Ascending aorta (tissue), 2 donors: ENCODE measurements at regions not wholly inside any gene's neighbourhood (a gene's known extent, or its start where the extent isn't known, plus 50 kb on each side); places are given as distances from the start of the nearest gene placed in this dataset.

Experiments used
- DNase-seq, 2 donors: peaks; one replicate each; pipeline ENCODE4 v3.0.0-alpha.2; 2019; ENCODE audit warnings: low spot score in 2 of 2
- H3K27ac ChIP-seq, 2 donors: fragments of 200-600 bp; sonication (generic); one replicate each; pipeline ENCODE4 v1.5.1; 2016 to 2017; ENCODE audit warnings: mild to moderate bottlenecking in 1 of 2
- H3K27me3 ChIP-seq: fragments of 200-600 bp; sonication (generic); one replicate; pipeline ENCODE4 v1.5.1; 2017
- H3K36me3 ChIP-seq, 2 donors: fragments of 200-600 bp; sonication (generic); one replicate each; pipeline ENCODE4 v1.5.1; 2016
- H3K4me1 ChIP-seq, 2 donors: fragments of 200-600 bp; sonication (generic); one replicate each; pipeline ENCODE4 v1.5.1; 2016 to 2017; ENCODE audit warnings: mild to moderate bottlenecking in 1 of 2
- H3K4me3 ChIP-seq, 2 donors: fragments of 200-600 bp; sonication (generic); one replicate each; pipeline ENCODE4 v1.5.1; 2016 to 2017; ENCODE audit warnings: mild to moderate bottlenecking in 1 of 2
- H3K9me3 ChIP-seq, 2 donors: fragments of 200-600 bp; sonication (generic); one replicate each; pipeline ENCODE4 v1.5.1; 2016
- intact Hi-C: fragments of 100-400 bp; cut with DNase I; formaldehyde crosslinking; loops from one replicate; pipeline ENCODE4 v1.15.1; 2023
- TF ChIP-seq, protein P1 (sequence below), 3 experiments: fragments of 200-600 bp in 2 of 3; fragments of 450-650 bp in 1 of 3; sonication (generic) in 2 of 3; IDR thresholded peaks; one replicate each; pipeline ENCODE4 v1.5.1; 2016 to 2019; ENCODE audit warnings: antibody characterized with exemption in 3 of 3, mild to moderate bottlenecking in 1 of 3, moderate library complexity in 1 of 3

DNA sequence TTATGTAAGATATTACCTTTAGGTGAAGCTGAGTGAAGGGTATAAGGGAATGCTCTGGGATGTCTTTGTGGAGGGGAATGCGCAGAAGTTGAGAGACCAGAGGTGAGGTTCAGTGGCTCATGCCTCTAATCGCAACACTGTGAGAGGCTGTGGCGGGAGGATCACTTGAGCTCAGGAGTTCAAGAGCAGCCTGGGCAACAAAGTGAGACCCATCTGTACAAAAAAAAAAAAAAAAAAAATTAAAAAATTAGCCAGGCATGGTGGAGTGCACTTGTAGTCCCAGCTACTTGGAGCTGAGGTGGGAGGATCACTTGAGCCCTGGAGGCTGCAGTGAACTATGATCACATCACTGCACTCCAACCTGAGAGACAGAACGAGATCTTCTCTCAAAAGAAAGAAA, 57.3 kb upstream of the SP3 start:
- Histone ChIP-seq H3K36me3 (no peaks in the 10 kb centered on the region), H3K4me1 (peaks cover 3 to 14% of the 10 kb centered on the region in 2 donors), H3K4me3 (no peak overlapping the region), H3K27ac (no peak overlapping the region), H3K27me3 (no peaks in the 10 kb centered on the region), H3K9me3 (no peaks in the 10 kb centered on the region)
- DNase-seq, result no peak
- intact Hi-C loops, result no loop called here
- TF ChIP-seq, protein P1, sequence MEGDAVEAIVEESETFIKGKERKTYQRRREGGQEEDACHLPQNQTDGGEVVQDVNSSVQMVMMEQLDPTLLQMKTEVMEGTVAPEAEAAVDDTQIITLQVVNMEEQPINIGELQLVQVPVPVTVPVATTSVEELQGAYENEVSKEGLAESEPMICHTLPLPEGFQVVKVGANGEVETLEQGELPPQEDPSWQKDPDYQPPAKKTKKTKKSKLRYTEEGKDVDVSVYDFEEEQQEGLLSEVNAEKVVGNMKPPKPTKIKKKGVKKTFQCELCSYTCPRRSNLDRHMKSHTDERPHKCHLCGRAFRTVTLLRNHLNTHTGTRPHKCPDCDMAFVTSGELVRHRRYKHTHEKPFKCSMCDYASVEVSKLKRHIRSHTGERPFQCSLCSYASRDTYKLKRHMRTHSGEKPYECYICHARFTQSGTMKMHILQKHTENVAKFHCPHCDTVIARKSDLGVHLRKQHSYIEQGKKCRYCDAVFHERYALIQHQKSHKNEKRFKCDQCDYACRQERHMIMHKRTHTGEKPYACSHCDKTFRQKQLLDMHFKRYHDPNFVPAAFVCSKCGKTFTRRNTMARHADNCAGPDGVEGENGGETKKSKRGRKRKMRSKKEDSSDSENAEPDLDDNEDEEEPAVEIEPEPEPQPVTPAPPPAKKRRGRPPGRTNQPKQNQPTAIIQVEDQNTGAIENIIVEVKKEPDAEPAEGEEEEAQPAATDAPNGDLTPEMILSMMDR (IDR thresholded peaks at IDR 0.05), result no peak

DNA sequence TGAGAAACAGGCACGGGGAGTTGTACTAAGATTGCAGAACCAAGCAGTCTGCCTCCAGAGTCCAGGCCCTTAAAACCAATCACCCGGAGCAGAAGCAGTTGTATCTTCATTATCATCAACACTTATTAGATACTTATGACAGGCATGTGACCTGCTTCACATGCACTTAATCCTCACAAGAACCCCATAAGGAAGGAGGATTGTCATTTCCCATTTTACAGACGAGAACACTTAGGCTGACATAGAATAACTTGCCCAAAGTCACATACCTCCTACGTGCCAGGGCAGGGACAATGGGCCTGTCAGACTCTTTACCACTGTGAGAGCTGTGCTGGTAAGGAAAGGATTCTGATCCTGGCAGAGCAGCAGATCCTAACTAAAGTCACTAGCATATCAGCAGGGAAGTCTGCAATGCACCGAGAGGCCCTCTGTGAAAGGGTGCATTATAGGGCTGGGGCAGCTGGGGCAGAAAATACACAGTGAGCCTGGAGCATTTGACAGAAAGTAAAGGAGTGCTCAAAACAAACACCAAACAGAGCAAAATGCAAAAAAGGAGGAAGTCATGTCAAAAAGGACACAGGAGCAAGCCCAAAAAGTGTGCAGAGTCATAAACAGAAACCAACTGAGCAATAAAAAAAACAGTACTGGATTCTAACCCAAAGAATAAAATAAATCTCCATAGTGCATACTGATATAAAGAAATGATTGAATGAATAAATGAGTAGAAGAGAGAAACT, 55.9 kb upstream of the SP3 start:
- H3K4me3 ChIP-seq, result no peak overlapping the region

DNA sequence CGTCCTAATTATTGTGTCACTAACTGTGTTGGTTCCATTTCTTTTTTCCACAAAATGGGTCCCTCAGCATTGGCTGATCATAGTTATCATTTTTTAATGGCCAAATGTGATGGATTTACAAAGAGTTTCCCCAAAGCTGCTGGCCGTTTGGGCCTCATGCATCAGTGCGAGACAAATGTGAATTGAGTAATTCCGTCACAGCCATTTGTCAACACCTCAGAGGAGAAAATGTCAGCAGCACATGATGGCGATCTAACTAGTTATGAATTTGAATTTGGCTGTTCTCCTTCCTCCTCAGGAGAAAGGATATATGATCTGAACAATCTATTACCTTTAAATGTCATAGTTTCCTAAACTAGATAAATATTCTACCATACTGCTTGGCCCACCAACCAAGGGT, 54.9 kb upstream of the SP3 start:
- Histone ChIP-seq H3K27me3 (no peaks in the 10 kb centered on the region), H3K4me1 (peaks cover 3 to 14% of the 10 kb centered on the region in 2 donors), H3K27ac (no peak overlapping the region), H3K36me3 (no peaks in the 10 kb centered on the region), H3K9me3 (no peaks in the 10 kb centered on the region), H3K4me3 (no peak overlapping the region)
- DNase-seq, result no peak
- intact Hi-C loops, result no loop called here
- TF ChIP-seq, protein P1 (IDR thresholded peaks at IDR 0.05), result no peak

More for the DNA sequence above, 55.9 kb upstream of the SP3 start:
- no peaks in the 10 kb centered on the region for H3K36me3 ChIP-seq
- H3K27me3 ChIP-seq, result no peaks in the 10 kb centered on the region
- intact Hi-C loops, result no loop called here
- H3K27ac ChIP-seq, result no peak overlapping the region
- TF ChIP-seq, protein P1 (IDR thresholded peaks at IDR 0.05), result no peak
- no peak for DNase-seq
- H3K4me1 ChIP-seq, result peaks cover 3 to 14% of the 10 kb centered on the region in 2 donors
- H3K9me3 ChIP-seq, result no peaks in the 10 kb centered on the region

DNA sequence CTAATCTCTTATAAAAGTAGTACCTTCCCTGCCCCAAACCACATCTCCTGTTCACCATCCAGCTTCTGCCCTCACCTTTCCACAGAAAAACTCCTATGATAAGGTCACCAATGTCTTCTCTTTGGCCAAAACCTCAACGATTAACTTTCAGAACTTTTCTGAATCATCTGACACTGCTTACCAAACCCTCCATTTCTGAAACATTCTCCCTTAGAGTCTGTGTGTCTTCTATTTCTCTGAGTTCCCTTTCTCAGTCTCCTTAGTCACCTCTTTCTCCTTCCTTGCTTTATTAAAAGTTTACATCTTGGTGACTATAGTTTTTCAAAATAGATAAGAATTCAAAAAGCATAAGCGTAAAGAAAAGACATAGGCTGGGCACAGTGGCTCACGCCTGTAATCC, 51.3 kb upstream of the SP3 start:
- Histone ChIP-seq H3K4me1 (peaks cover 3 to 25% of the 10 kb centered on the region in 2 donors), H3K9me3 (no peaks in the 10 kb centered on the region), H3K36me3 (no peaks in the 10 kb centered on the region), H3K4me3 (no peak overlapping the region), H3K27me3 (no peaks in the 10 kb centered on the region), H3K27ac (no peak overlapping the region)
- DNase-seq, result no peak
- TF ChIP-seq, protein P1 (IDR thresholded peaks at IDR 0.05), result no peak
- intact Hi-C loops, result no loop called here

DNA sequence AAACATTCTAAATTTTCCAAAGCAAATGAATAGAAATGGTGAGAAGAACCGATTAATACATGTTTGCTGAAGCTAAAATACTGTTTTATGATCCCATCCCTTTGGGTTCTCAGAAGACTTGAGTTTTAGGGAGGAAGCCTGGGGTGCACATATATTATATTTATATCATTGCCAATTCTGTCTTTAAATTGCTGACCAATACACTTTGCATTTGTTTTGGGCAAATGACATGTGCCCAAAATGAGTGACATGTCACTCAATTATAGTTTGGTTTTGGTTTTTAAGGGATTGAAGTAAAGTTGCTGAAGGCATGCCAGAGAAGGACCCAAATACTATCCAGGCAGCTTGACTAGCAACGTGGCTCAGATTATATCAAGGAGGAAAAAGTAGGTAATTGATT, 50.3 kb upstream of the SP3 start:
- TF ChIP-seq, protein P1 (IDR thresholded peaks at IDR 0.05), result no peak
- intact Hi-C loops, result no loop called here
- Histone ChIP-seq H3K36me3 (no peaks in the 10 kb centered on the region), H3K9me3 (no peaks in the 10 kb centered on the region), H3K27me3 (no peaks in the 10 kb centered on the region), H3K4me1 (peaks cover 3 to 30% of the 10 kb centered on the region in 2 donors), H3K27ac (peak overlapping the region in 1 of 2 donors; percentile 94), H3K4me3 (no peak overlapping the region)
- no peak for DNase-seq
